B cell (primary cell): ENCODE measurements at regions not wholly inside any gene's neighbourhood (a gene's known extent, or its start where the extent isn't known, plus 50 kb on each side); places are given as distances from the start of the nearest gene placed in this dataset. TPM values are rescaled to one million over a fixed set of nuclear protein-coding genes. Genes with fewer than 3 reads are reported as not detected.

ENCODE experiments used
- ATAC-seq: fragments of 200-7000 bp; cut with Tn5 transposase; one replicate; pipeline ENCODE4 v1.10.0; 2021; ENCODE audit warnings: low read depth, mild to moderate bottlenecking, moderate number of reproducible peaks, moderate library complexity
- CTCF ChIA-PET: fragments of 350-600 bp; sonication (Branson Sonifier 250); formaldehyde crosslinking; loops from one replicate; lab custom pipeline; 2021; ENCODE audit warnings: antibody characterized with exemption, inconsistent platforms; lab: Charles Lee
- POLR2A ChIA-PET: fragments of 350-600 bp; sonication (Branson Sonifier 250); formaldehyde crosslinking; loops from one replicate; lab custom pipeline; 2021; ENCODE audit warnings: antibody characterized with exemption; lab: Charles Lee
- DNase-seq: peaks from one replicate; pipeline ENCODE4 v3.0.0; 2013
- H2AFZ ChIP-seq: 2 replicates; pipeline ENCODE4 v1.6.1; 2012; ENCODE audit warnings: mild to moderate bottlenecking, low read depth, low read length; ENCODE audit not compliant: insufficient read depth, poor library complexity, severe bottlenecking
- H3K27ac ChIP-seq, 2 donors: 1 replicate in 1 of 2; 2 replicates in 1 of 2; pipeline ENCODE4 v1.5.1; 2012 to 2013; ENCODE audit warnings: low read length in 2 of 2, mild to moderate bottlenecking in 2 of 2, moderate library complexity in 1 of 2
- H3K27me3 ChIP-seq, 4 experiments: fragments of 200-600 bp in 1 of 4; sonication (generic) in 1 of 4; replicated peaks in 1 of 4; 1 replicate in 2 of 4; 2 replicates in 2 of 4; pipeline versions ENCODE4 v1.6.1 to v1.7.0; 2013 to 2016; ENCODE audit warnings: low read length in 3 of 4, mild to moderate bottlenecking in 2 of 4, mixed read lengths in 1 of 4, moderate library complexity in 1 of 4; ENCODE audit not compliant: insufficient read depth in 4 of 4, control insufficient read depth in 3 of 4; ENCODE audit errors: control extremely low read depth in 1 of 4
- H3K36me3 ChIP-seq, 2 experiments: replicated peaks in 1 of 2; 1 replicate in 1 of 2; 2 replicates in 1 of 2; pipeline versions ENCODE4 v1.6.1 to v1.7.1; 2013; ENCODE audit warnings: low read length in 1 of 2; ENCODE audit not compliant: insufficient read depth in 2 of 2, control insufficient read depth in 1 of 2; ENCODE audit errors: control extremely low read depth in 1 of 2, extremely low read depth in 1 of 2
- H3K4me1 ChIP-seq, 2 donors: fragments of 200-600 bp in 1 of 2; sonication (generic) in 1 of 2; 1 replicate in 1 of 2; 2 replicates in 1 of 2; pipeline versions ENCODE4 v1.5.1 to v1.6.1; 2013 to 2017; ENCODE audit warnings: low read length in 2 of 2; ENCODE audit not compliant: control insufficient read depth in 2 of 2, insufficient read depth in 2 of 2
- H3K4me2 ChIP-seq: replicated peaks from 2 replicates; pipeline ENCODE3; 2012; ENCODE audit warnings: mild to moderate bottlenecking, low read depth, low read length; ENCODE audit not compliant: poor library complexity, severe bottlenecking
- H3K4me3 ChIP-seq, 5 experiments: fragments of 200-600 bp in 1 of 5; sonication (generic) in 1 of 5; 1 replicate in 3 of 5; 2 replicates in 2 of 5; pipeline versions ENCODE4 v1.5.1 to v1.7.0; 2011 to 2016; ENCODE audit warnings: low read length in 4 of 5, mild to moderate bottlenecking in 4 of 5, low read depth in 2 of 5, control low read depth in 1 of 5, moderate library complexity in 1 of 5; ENCODE audit not compliant: insufficient read depth in 1 of 5; ENCODE audit errors: control extremely low read depth in 1 of 5, extremely low read depth in 1 of 5
- H3K79me2 ChIP-seq: fragments of 200-600 bp; sonication (generic); one replicate; pipeline ENCODE4 v1.6.0; 2016; ENCODE audit warnings: low read length; ENCODE audit not compliant: control insufficient read depth, insufficient read depth
- H3K9ac ChIP-seq: fragments of 200-600 bp; sonication (generic); 2 replicates; pipeline ENCODE4 v1.6.1; 2017; ENCODE audit warnings: mild to moderate bottlenecking, low read length, moderate library complexity
- H3K9me3 ChIP-seq, 3 donors: one replicate each; pipeline versions ENCODE4 v1.6.1 to v1.7.1; 2013; ENCODE audit warnings: low read length in 2 of 3; ENCODE audit not compliant: control insufficient read depth in 2 of 3, insufficient read depth in 1 of 3; ENCODE audit errors: control extremely low read depth in 1 of 3
- H4K20me1 ChIP-seq: 2 replicates; pipeline ENCODE4 v1.6.0; 2012; ENCODE audit warnings: mild to moderate bottlenecking, low read length; ENCODE audit not compliant: insufficient read depth, control insufficient read depth, poor library complexity, severe bottlenecking
- H3K27ac Mint-ChIP-seq: one replicate; pipeline ENCODE4 v1.8.0; 2021; ENCODE audit warnings: mixed read lengths
- H3K27me3 Mint-ChIP-seq: one replicate; pipeline ENCODE4 v1.8.0; 2021; ENCODE audit warnings: mixed read lengths
- H3K4me1 Mint-ChIP-seq: one replicate; pipeline ENCODE4 v1.8.0; 2021; ENCODE audit warnings: mixed read lengths
- H3K4me3 Mint-ChIP-seq: one replicate; pipeline ENCODE4 v1.8.0; 2021; ENCODE audit warnings: mixed read lengths
- H3K9me3 Mint-ChIP-seq: one replicate; pipeline ENCODE4 v1.8.0; 2022; ENCODE audit warnings: mixed read lengths; ENCODE audit not compliant: insufficient read depth
- EZH2 ChIP-seq: IDR thresholded peaks from 2 replicates; pipeline ENCODE4 v1.6.1; 2012; ENCODE audit warnings: borderline replicate concordance, low read depth, mild to moderate bottlenecking, moderate library complexity, low read length; ENCODE audit not compliant: insufficient read depth, poor library complexity, severe bottlenecking
- WGBS: methylation state at CpG from one replicate; pipeline ENCODE4 v1.1.5; 2013; ENCODE audit warnings: missing lambda C conversion rate; ENCODE audit not compliant: insufficient coverage; 5-methylcytosine and 5-hydroxymethylcytosine counted together
- intact Hi-C: fragments of 100-400 bp; cut with micrococcal nuclease; formaldehyde crosslinking; loops from one replicate; pipeline ENCODE4 v1.10.0; 2022
- small RNA-seq: library from RNA; depleted of rRNA; stranded (forward); fragments of <200 nt; gene quantifications from one replicate; pipeline ENCODE3, GENCODE V24; 2012; ENCODE audit warnings: low replicate concordance, low read depth; ENCODE audit not compliant: insufficient read length
- TF ChIP-seq, protein P1 (sequence below): fragments of 200-600 bp; IDR thresholded peaks from one replicate; pipeline ENCODE4 v1.8.0; 2022; ENCODE audit warnings: antibody characterized with exemption, mild to moderate bottlenecking

DNA sequence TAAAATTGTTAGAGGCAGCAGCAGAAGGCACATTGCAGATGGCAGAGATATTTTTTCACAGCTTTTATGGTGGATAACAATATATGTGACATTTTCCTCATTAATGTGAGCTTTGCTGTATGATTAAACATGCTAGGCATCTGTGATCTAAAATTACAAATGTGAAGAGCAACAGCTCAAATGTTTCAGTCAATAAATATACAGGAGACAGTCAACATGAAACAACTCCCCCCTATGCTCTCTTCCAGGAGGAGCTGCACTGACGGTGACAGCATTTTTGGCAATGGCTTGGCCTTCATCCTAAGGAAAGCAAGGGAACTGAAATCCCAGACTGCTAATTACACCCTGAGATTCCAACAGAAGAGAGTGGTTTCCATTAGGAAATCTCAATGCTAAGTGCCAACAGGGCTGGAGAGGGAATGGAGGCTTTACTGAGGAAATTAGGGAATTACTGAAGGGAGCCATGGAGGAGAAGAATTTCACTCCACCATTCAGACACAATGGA lies 51.4 kb upstream of the GRB10 start:
- WGBS: 100% methylated on average over 1 of the region's 1 CpG
- Mint-ChIP-seq H3K4me3 (no peak overlapping the region), H3K27me3 (peaks cover 3% of the 10 kb centered on the region), H3K27ac (no peak overlapping the region), H3K9me3 (no peaks in the 10 kb centered on the region), H3K4me1 (no peaks in the 10 kb centered on the region)
- no peak overlapping the region for H2AFZ ChIP-seq
- ChIA-PET CTCF (no interaction called here), POLR2A (no interaction called here)
- no peak for DNase-seq
- no peak overlapping the region for H3K4me2 ChIP-seq
- H3K9me3 ChIP-seq: peaks cover 0 to 4% (median 0%) of the 10 kb centered on the region in 3 donors
- TF ChIP-seq, protein P1, sequence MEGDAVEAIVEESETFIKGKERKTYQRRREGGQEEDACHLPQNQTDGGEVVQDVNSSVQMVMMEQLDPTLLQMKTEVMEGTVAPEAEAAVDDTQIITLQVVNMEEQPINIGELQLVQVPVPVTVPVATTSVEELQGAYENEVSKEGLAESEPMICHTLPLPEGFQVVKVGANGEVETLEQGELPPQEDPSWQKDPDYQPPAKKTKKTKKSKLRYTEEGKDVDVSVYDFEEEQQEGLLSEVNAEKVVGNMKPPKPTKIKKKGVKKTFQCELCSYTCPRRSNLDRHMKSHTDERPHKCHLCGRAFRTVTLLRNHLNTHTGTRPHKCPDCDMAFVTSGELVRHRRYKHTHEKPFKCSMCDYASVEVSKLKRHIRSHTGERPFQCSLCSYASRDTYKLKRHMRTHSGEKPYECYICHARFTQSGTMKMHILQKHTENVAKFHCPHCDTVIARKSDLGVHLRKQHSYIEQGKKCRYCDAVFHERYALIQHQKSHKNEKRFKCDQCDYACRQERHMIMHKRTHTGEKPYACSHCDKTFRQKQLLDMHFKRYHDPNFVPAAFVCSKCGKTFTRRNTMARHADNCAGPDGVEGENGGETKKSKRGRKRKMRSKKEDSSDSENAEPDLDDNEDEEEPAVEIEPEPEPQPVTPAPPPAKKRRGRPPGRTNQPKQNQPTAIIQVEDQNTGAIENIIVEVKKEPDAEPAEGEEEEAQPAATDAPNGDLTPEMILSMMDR: no peak
- TF ChIP-seq EZH2: no peak
- ATAC-seq: no peak
- no peaks in the 10 kb centered on the region for H3K79me2 ChIP-seq
- H4K20me1 ChIP-seq: no peaks in the 10 kb centered on the region
- H3K36me3 ChIP-seq: no peaks in the 10 kb centered on the region
- no peak overlapping the region for H3K27ac ChIP-seq
- intact Hi-C loops: no loop called here
- no peaks in the 10 kb centered on the region for H3K27me3 ChIP-seq
- no peak overlapping the region for H3K9ac ChIP-seq
- H3K4me1 ChIP-seq: no peaks in the 10 kb centered on the region
- no peak overlapping the region for H3K4me3 ChIP-seq

DNA sequence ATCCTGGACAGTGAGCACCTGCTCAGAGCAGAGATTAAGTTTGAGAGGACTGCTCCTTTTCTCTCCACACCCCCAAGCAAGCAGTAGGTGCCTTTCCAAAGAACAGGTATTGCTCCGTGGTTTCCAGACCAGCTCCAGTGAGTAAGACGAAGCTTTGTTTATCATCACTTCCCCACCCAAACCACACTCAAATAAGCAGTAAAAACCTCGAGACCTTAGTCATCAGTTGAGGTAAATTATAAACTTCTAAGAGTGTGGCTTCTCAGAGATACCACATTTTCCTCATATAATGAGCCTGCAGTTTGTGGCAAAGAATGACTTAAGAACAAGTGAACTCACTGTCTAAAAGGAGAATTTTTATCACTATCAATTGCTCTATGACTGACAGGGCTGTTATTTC lies 50.0 kb upstream of the GRB10 start:
- ChIA-PET CTCF (no interaction called here), POLR2A (no interaction called here)
- TF ChIP-seq, protein P1: no peak
- TF ChIP-seq EZH2: no peak
- no CpG with 5 or more reads among the region's 3 CpGs for WGBS
- no peak overlapping the region for H3K9ac ChIP-seq
- H2AFZ ChIP-seq: no peak overlapping the region
- Mint-ChIP-seq H3K27ac (no peak overlapping the region), H3K4me1 (no peaks in the 10 kb centered on the region), H3K9me3 (no peaks in the 10 kb centered on the region), H3K27me3 (peaks cover 3% of the 10 kb centered on the region), H3K4me3 (no peak overlapping the region)
- H3K27ac ChIP-seq: no peak overlapping the region
- H4K20me1 ChIP-seq: no peaks in the 10 kb centered on the region
- peaks cover 0 to 4% (median 0%) of the 10 kb centered on the region in 3 donors for H3K9me3 ChIP-seq
- no peaks in the 10 kb centered on the region for H3K36me3 ChIP-seq
- H3K4me2 ChIP-seq: no peak overlapping the region
- no peak overlapping the region for H3K4me3 ChIP-seq
- no peaks in the 10 kb centered on the region for H3K79me2 ChIP-seq
- no peak for ATAC-seq
- no peaks in the 10 kb centered on the region for H3K4me1 ChIP-seq
- intact Hi-C loops: no loop called here
- DNase-seq: no peak
- H3K27me3 ChIP-seq: peaks cover 0 to 3% (median 0%) of the 10 kb centered on the region in 4 experiments

Small RNAs in the stretch of these regions (small RNA-seq; reads per million reads assigned to genes)
- not detected for gene AC009296.1
- gene RF00394: not detected
